ENCODE measurements at regions not wholly inside any gene's neighbourhood (a gene's known extent, or its start where the extent isn't known, plus 50 kb on each side); places are given as distances from the start of the nearest gene placed in this dataset.
"Not testable (repeated sequence)": the region's sequence is repeated elsewhere in the genome, so short reads cannot be mapped to it uniquely, and the experiment has no call there.

DNA sequence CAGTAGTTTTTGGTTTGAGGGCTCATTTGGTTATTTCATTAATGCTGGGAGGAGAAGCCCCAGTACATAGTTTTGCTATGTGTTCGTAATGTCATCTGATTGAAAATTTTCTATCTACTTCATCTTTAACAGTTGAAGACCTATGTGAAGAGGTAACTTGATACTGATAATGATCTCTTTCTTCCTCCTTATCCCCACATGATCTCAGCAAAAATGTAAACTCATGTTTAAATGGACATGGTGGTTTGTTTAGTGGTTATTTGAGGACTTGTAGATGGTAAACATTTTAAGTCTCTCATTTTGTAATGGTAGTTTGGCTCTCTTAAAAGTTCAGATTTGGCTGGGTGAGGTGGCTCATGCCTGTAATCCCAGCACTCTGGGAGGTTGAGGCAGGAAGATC lies 53.7 kb upstream of the SPTBN2 start:
- TF ChIP-seq, protein P1, sequence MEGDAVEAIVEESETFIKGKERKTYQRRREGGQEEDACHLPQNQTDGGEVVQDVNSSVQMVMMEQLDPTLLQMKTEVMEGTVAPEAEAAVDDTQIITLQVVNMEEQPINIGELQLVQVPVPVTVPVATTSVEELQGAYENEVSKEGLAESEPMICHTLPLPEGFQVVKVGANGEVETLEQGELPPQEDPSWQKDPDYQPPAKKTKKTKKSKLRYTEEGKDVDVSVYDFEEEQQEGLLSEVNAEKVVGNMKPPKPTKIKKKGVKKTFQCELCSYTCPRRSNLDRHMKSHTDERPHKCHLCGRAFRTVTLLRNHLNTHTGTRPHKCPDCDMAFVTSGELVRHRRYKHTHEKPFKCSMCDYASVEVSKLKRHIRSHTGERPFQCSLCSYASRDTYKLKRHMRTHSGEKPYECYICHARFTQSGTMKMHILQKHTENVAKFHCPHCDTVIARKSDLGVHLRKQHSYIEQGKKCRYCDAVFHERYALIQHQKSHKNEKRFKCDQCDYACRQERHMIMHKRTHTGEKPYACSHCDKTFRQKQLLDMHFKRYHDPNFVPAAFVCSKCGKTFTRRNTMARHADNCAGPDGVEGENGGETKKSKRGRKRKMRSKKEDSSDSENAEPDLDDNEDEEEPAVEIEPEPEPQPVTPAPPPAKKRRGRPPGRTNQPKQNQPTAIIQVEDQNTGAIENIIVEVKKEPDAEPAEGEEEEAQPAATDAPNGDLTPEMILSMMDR (IDR thresholded peaks at IDR 0.05; ENCODE audit: poor library complexity) = no peak
- TF ChIP-seq EZH2phosphoT487 (IDR thresholded peaks at IDR 0.05; ENCODE audit: low read depth, severe bottlenecking, unreplicated experiment) (no peak), EZH2 (IDR thresholded peaks at IDR 0.05; ENCODE audit: borderline replicate concordance) (no peak)
- no peak for DNase-seq (ENCODE audit: low spot score)
- Histone ChIP-seq H3K79me2 (no peaks in the 10 kb centered on the region), H3K9me3 (ENCODE audit: low read depth) (no peaks in the 10 kb centered on the region), H3K27ac (no peak overlapping the region), H3K4me3 (no peak overlapping the region), H3K27me3 (no peaks in the 10 kb centered on the region), H3K9me2 (replicated peaks; ENCODE audit: insufficient read depth) (no peaks in the 10 kb centered on the region), H3K36me3 (replicated peaks; ENCODE audit: insufficient read depth, low read depth) (no peaks in the 10 kb centered on the region), H3K4me1 (ENCODE audit: insufficient read depth) (peaks cover 8% of the 10 kb centered on the region), H3K4me2 (no peak overlapping the region), H4K20me1 (ENCODE audit: insufficient read depth, poor library complexity, severe bottlenecking) (no peaks in the 10 kb centered on the region), H2AFZ (no peak overlapping the region)
- 97% methylated on average over 1 of the region's 1 CpG for WGBS (ENCODE audit: low lambda C conversion rate, missing lambda C conversion rate)

DNA sequence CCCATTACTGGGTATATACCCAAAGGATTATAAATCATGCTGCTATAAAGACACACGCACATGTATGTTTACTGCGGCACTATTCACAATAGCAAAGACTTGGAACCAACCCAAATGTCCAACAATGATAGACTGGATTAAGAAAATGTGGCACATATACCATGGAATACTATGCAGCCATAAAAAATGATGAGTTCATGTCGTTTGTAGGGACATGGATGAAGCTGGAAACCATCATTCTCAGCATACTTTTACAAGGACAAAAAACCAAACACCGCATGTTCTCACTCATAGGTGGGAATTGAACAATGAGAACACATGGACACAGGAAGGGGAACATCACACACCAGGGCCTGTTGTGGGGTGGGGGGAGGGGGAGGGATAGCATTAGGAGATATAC lies 50.6 kb upstream of the SPTBN2 start:
- not testable (repeated sequence) for H3K79me2 ChIP-seq; H3K9me2 ChIP-seq (replicated peaks; ENCODE audit: insufficient read depth); H3K4me1 ChIP-seq (ENCODE audit: insufficient read depth); H3K27me3 ChIP-seq; H3K9me3 ChIP-seq (ENCODE audit: low read depth); H3K4me2 ChIP-seq; H3K27ac ChIP-seq; H3K36me3 ChIP-seq (replicated peaks; ENCODE audit: insufficient read depth, low read depth); H3K4me3 ChIP-seq; H4K20me1 ChIP-seq (ENCODE audit: insufficient read depth, poor library complexity, severe bottlenecking); DNase-seq (ENCODE audit: low spot score); H2AFZ ChIP-seq
- 77% methylated on average over 4 of the region's 4 CpGs for WGBS (ENCODE audit: low lambda C conversion rate, missing lambda C conversion rate)

Data from hepatocyte (in vitro differentiated cells).